Lung (tissue), 11 donors: ENCODE measurements at regions not wholly inside any gene's neighbourhood (a gene's known extent, or its start where the extent isn't known, plus 50 kb on each side); places are given as distances from the start of the nearest gene placed in this dataset.
A peak's percentile ranks its signal among the peaks of the same experiment; 100 is the strongest.

ENCODE experiments used
- ATAC-seq: fragments of 200-7000 bp; cut with Tn5 transposase; one replicate; pipeline ENCODE4 v1.9.1; 2020; ENCODE audit warnings: moderate number of reproducible peaks; ENCODE audit not compliant: insufficient read depth, low FRiP score
- DNase-seq, 3 donors: peaks; one replicate each; pipeline ENCODE4 v3.0.0-alpha.2; 2013 to 2017
- H3K27ac ChIP-seq, 2 donors: one replicate each; pipeline ENCODE4 v1.5.1; 2013; ENCODE audit warnings: mild to moderate bottlenecking in 2 of 2, moderate library complexity in 2 of 2, control low read depth in 1 of 2, inconsistent platforms in 1 of 2, low read depth in 1 of 2, low read length in 1 of 2
- H3K27me3 ChIP-seq, 3 donors: one replicate each; pipeline ENCODE4 v1.5.1; 2013; ENCODE audit warnings: low read length in 2 of 3; ENCODE audit not compliant: control insufficient read depth in 3 of 3, insufficient read depth in 3 of 3
- H3K36me3 ChIP-seq, 4 donors: one replicate each; pipeline ENCODE4 v1.5.1; 2013; ENCODE audit warnings: low read length in 4 of 4, mild to moderate bottlenecking in 1 of 4, moderate library complexity in 1 of 4; ENCODE audit not compliant: control insufficient read depth in 4 of 4, insufficient read depth in 4 of 4
- H3K4me1 ChIP-seq, 5 donors: one replicate each; pipeline ENCODE4 v1.5.1; 2013; ENCODE audit warnings: low read length in 5 of 5, mild to moderate bottlenecking in 2 of 5, moderate library complexity in 1 of 5; ENCODE audit not compliant: control insufficient read depth in 5 of 5, insufficient read depth in 5 of 5
- H3K4me3 ChIP-seq: one replicate; pipeline ENCODE4 v1.5.1; 2013; ENCODE audit warnings: mild to moderate bottlenecking, control low read depth, moderate library complexity
- H3K9ac ChIP-seq, 2 donors: one replicate each; pipeline ENCODE4 v1.5.1; 2013; ENCODE audit warnings: low read length in 2 of 2, control low read depth in 1 of 2; ENCODE audit not compliant: insufficient read depth in 1 of 2
- H3K9me3 ChIP-seq, 4 donors: one replicate each; pipeline ENCODE4 v1.5.1; 2013; ENCODE audit warnings: low read length in 3 of 4, mild to moderate bottlenecking in 1 of 4, moderate library complexity in 1 of 4; ENCODE audit not compliant: control insufficient read depth in 4 of 4, insufficient read depth in 3 of 4
- WGBS, 2 donors: extraction: QIAGEN DNeasy Blood & Tissue Kit; methylation state at CpG; one replicate each; pipeline ENCODE4 v1.1.7; 2013; 5-methylcytosine and 5-hydroxymethylcytosine counted together
- TF ChIP-seq, protein P1 (sequence below): IDR thresholded peaks from 2 replicates; pipeline ENCODE4 v1.5.1; 2012; ENCODE audit warnings: mild to moderate bottlenecking; ENCODE audit errors: control extremely low read depth, extremely low read depth
- donor health status: control.
- donor health status: control.
- donor health status: Bipolar disorder and iron deficiency.
- donor health status: healthy.
- donor health status: DM: yes; HTN: yes; CAD: no.

DNA sequence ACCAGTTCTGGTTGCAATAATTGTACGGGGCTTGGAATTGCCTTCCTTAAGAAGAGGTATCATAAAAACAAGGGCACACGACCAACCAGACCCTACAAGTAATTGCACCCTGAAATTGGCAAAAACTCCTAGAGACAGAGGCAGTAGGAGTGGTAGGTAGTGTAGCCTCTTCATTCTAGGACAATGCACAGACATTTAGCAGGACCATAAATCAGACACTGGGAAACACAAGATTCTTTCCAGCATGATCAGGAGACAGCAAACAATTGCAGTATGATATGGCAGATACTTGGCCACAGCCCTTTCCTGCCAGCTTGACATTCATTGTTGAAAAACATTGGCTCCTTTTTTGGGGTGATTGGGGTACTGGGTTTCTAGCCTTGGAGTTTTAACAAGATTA is 186.6 kb upstream of the PIK3C3 start:
- TF ChIP-seq, protein P1, sequence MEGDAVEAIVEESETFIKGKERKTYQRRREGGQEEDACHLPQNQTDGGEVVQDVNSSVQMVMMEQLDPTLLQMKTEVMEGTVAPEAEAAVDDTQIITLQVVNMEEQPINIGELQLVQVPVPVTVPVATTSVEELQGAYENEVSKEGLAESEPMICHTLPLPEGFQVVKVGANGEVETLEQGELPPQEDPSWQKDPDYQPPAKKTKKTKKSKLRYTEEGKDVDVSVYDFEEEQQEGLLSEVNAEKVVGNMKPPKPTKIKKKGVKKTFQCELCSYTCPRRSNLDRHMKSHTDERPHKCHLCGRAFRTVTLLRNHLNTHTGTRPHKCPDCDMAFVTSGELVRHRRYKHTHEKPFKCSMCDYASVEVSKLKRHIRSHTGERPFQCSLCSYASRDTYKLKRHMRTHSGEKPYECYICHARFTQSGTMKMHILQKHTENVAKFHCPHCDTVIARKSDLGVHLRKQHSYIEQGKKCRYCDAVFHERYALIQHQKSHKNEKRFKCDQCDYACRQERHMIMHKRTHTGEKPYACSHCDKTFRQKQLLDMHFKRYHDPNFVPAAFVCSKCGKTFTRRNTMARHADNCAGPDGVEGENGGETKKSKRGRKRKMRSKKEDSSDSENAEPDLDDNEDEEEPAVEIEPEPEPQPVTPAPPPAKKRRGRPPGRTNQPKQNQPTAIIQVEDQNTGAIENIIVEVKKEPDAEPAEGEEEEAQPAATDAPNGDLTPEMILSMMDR: no peak
- Histone ChIP-seq H3K27ac (no peak overlapping the region), H3K4me3 (no peak overlapping the region), H3K4me1 (no peaks in the 10 kb centered on the region), H3K9me3 (no peaks in the 10 kb centered on the region), H3K27me3 (no peaks in the 10 kb centered on the region), H3K9ac (no peak overlapping the region), H3K36me3 (no peaks in the 10 kb centered on the region)
- DNase-seq (no peak), ATAC-seq (no peak)
- 66 to 81% methylated on average over 2 of the region's 2 CpGs for WGBS, 2 donors

DNA sequence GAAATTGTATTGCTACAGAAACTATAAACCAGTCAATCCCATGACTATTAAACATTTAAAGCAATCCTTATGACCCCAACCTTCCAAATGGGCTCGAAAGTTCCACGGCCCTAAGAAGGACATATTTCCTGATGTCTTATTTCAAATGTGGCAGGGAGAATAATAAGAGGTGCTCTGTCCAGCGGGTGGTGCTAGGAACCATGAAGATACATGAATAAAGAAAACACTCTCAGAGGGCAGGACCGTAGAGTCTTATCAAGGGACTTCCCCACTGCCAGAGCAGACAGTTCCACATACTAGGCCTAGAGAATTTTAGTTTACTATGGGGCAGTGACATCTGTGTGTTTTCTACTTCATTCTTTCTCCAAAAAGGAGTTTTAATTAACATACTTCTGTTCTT is 187.1 kb upstream of the PIK3C3 start:
- WGBS, 2 donors: 56 to 59% methylated on average over 4 of the region's 4 CpGs

DNA sequence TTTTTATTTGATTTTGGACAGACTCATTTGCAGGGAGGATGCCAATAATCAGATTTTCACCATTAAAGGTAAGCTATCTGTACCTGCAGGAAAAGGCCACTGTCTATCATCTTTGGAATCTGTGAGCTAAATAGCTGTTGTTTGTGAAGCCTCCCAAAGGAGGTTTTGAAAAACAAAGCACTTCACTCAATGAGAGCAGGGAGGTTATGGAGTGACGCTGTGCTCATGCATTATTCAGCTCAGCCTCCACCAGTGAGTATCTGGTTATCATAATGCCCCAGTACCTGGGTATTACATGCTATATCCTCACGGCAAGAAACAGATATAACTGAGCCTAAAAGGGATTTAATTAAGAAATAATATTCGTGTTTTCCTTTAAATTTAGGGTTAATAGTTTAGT is 189.6 kb upstream of the PIK3C3 start:
- no peak for ATAC-seq
- Histone ChIP-seq H3K27me3 (no peaks in the 10 kb centered on the region), H3K36me3 (no peaks in the 10 kb centered on the region), H3K9me3 (peaks cover 0 to 1% (median 0%) of the 10 kb centered on the region in 4 donors), H3K4me3 (no peak overlapping the region), H3K9ac (no peak overlapping the region), H3K27ac (no peak overlapping the region), H3K4me1 (no peaks in the 10 kb centered on the region)
- TF ChIP-seq, protein P1: no peak
- 73 to 85% methylated on average over 3 of the region's 3 CpGs for WGBS, 2 donors
- DNase-seq: no peak

More for the DNA sequence above, 187.1 kb upstream of the PIK3C3 start:
- Histone ChIP-seq H3K4me3 (no peak overlapping the region), H3K4me1 (no peaks in the 10 kb centered on the region), H3K9me3 (peaks cover 0 to under 1% (median 0%) of the 10 kb centered on the region in 4 donors), H3K36me3 (no peaks in the 10 kb centered on the region), H3K27ac (no peak overlapping the region), H3K27me3 (no peaks in the 10 kb centered on the region), H3K9ac (no peak overlapping the region)
- peak in 2 of 3 donors; percentile 12 to 29 for DNase-seq
- TF ChIP-seq, protein P1: no peak
- ATAC-seq: no peak

DNA sequence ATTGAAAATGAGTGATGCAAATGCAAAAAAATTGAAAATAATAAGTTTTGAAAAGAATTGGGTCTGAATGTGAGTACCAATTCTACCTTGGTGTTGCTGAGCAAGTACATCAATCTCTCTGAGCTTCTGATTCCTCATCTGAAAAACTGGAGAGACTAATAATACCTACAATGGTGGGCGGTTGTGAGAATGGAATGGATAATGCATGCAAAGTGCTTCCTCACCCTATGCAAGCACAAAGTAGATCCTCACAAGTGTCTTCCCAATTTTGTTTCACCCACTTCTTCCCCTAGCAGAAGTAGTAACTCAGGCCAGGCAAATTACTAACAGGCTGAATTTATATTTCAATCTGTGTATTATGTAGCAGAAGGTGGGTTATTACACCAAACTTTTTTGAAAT is 191.7 kb upstream of the PIK3C3 start:
- TF ChIP-seq, protein P1: no peak
- H3K4me1 ChIP-seq: no peaks in the 10 kb centered on the region
- no peak overlapping the region for H3K27ac ChIP-seq
- no peaks in the 10 kb centered on the region for H3K27me3 ChIP-seq
- DNase-seq (no peak), ATAC-seq (no peak)
- 94 to 97% methylated on average over 1 of the region's 1 CpG for WGBS, 2 donors
- H3K9ac ChIP-seq: no peak overlapping the region
- no peaks in the 10 kb centered on the region for H3K36me3 ChIP-seq
- H3K9me3 ChIP-seq: peaks cover 0 to 1% (median 0%) of the 10 kb centered on the region in 4 donors
- H3K4me3 ChIP-seq: no peak overlapping the region
